Natural killer cell (primary cell): ENCODE measurements at regions not wholly inside any gene's neighbourhood (a gene's known extent, or its start where the extent isn't known, plus 50 kb on each side); places are given as distances from the start of the nearest gene placed in this dataset.

Experiments
- ATAC-seq, 3 donors: fragments of 150-1000 bp in 2 of 3; fragments of 200-7000 bp in 1 of 3; cut with Tn5 transposase; 1 replicate in 1 of 3; 2 replicates in 2 of 3; pipeline ENCODE4 v1.10.0; 2021; ENCODE audit warnings: mild to moderate bottlenecking in 2 of 3, moderate library complexity in 2 of 3
- DNase-seq, 2 donors: peaks; one replicate each; pipeline versions ENCODE4 v3.0.0 to v3.0.0-alpha.2; 2013 to 2021; ENCODE audit warnings: mixed read lengths in 1 of 2
- H3K27ac ChIP-seq: one replicate; pipeline ENCODE4 v1.5.1; 2013; ENCODE audit warnings: mild to moderate bottlenecking, low read length
- H3K27me3 ChIP-seq: one replicate; pipeline ENCODE4 v1.6.1; 2013; ENCODE audit warnings: low read length; ENCODE audit not compliant: control insufficient read depth, insufficient read depth
- H3K36me3 ChIP-seq: one replicate; pipeline ENCODE4 v1.6.1; 2013; ENCODE audit warnings: low read length; ENCODE audit not compliant: control insufficient read depth, insufficient read depth
- H3K4me1 ChIP-seq: one replicate; pipeline ENCODE4 v1.6.1; 2013; ENCODE audit warnings: low read length; ENCODE audit not compliant: control insufficient read depth, insufficient read depth
- H3K4me3 ChIP-seq: one replicate; pipeline ENCODE4 v1.5.1; 2013; ENCODE audit warnings: low read length
- H3K9me3 ChIP-seq: one replicate; pipeline ENCODE4 v1.6.1; 2013; ENCODE audit warnings: low read length; ENCODE audit not compliant: control insufficient read depth, insufficient read depth
- H3K27ac Mint-ChIP-seq, 2 donors: one replicate each; pipeline ENCODE4 v1.8.0; 2022; ENCODE audit warnings: mild to moderate bottlenecking in 2 of 2, mixed read lengths in 2 of 2, moderate library complexity in 1 of 2
- H3K27me3 Mint-ChIP-seq, 2 donors: one replicate each; pipeline ENCODE4 v1.8.0; 2022; ENCODE audit warnings: low read depth in 2 of 2, mixed read lengths in 2 of 2
- H3K36me3 Mint-ChIP-seq: one replicate; pipeline ENCODE4 v1.8.0; 2022; ENCODE audit warnings: mixed read lengths
- H3K4me1 Mint-ChIP-seq, 2 donors: one replicate each; pipeline ENCODE4 v1.8.0; 2022; ENCODE audit warnings: mixed read lengths in 2 of 2
- H3K4me3 Mint-ChIP-seq: one replicate; pipeline ENCODE4 v1.8.0; 2022; ENCODE audit warnings: mild to moderate bottlenecking, moderate library complexity, mixed read lengths
- H3K9me3 Mint-ChIP-seq, 2 donors: one replicate each; pipeline ENCODE4 v1.8.0; 2022; ENCODE audit warnings: mixed read lengths in 2 of 2
- WGBS: methylation state at CpG from one replicate; pipeline ENCODE4 v1.1.7; 2013; ENCODE audit warnings: missing lambda C conversion rate; ENCODE audit not compliant: insufficient coverage; 5-methylcytosine and 5-hydroxymethylcytosine counted together
- intact Hi-C: fragments of 100-400 bp; cut with micrococcal nuclease; formaldehyde crosslinking; loops from one replicate; pipeline ENCODE4 v1.14.2; 2022
- TF ChIP-seq, protein P1 (sequence below): fragments of 200-600 bp; IDR thresholded peaks from one replicate; pipeline ENCODE4 v1.8.0; 2022; ENCODE audit warnings: antibody characterized with exemption

DNA sequence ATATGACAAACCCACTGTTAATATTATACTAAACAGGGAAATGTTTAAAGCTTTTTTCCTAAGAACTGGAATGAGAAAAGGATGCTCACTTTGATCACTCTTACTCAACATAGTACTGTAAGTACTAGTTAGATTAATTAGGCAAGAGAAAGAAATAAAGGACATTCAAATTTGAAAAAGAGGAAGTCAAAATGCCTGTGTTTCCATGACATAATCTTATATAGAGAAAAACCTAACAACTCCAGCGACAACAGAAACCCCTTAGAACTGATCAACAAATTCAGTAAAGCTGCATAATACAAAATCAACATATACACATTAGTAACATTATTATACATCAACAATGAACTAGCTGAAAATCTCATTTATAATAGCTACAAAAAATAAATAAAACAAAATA is 200.6 kb upstream of the ROBO1 start:
- ATAC-seq (no peak), DNase-seq (no peak)
- Mint-ChIP-seq H3K27me3 (no peaks in the 10 kb centered on the region), H3K36me3 (no peaks in the 10 kb centered on the region), H3K4me3 (no peak overlapping the region), H3K27ac (no peak overlapping the region), H3K4me1 (no peaks in the 10 kb centered on the region), H3K9me3 (peaks cover 9 to 11% of the 10 kb centered on the region in 2 donors)
- H3K9me3 ChIP-seq = no peaks in the 10 kb centered on the region
- WGBS = no CpG with 5 or more reads among the region's 1 CpG
- H3K27ac ChIP-seq = no peak overlapping the region
- TF ChIP-seq, protein P1, sequence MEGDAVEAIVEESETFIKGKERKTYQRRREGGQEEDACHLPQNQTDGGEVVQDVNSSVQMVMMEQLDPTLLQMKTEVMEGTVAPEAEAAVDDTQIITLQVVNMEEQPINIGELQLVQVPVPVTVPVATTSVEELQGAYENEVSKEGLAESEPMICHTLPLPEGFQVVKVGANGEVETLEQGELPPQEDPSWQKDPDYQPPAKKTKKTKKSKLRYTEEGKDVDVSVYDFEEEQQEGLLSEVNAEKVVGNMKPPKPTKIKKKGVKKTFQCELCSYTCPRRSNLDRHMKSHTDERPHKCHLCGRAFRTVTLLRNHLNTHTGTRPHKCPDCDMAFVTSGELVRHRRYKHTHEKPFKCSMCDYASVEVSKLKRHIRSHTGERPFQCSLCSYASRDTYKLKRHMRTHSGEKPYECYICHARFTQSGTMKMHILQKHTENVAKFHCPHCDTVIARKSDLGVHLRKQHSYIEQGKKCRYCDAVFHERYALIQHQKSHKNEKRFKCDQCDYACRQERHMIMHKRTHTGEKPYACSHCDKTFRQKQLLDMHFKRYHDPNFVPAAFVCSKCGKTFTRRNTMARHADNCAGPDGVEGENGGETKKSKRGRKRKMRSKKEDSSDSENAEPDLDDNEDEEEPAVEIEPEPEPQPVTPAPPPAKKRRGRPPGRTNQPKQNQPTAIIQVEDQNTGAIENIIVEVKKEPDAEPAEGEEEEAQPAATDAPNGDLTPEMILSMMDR = no peak
- no peak overlapping the region for H3K4me3 ChIP-seq
- H3K36me3 ChIP-seq = no peaks in the 10 kb centered on the region
- no peaks in the 10 kb centered on the region for H3K27me3 ChIP-seq
- intact Hi-C loops = no loop called here
- H3K4me1 ChIP-seq = no peaks in the 10 kb centered on the region

DNA sequence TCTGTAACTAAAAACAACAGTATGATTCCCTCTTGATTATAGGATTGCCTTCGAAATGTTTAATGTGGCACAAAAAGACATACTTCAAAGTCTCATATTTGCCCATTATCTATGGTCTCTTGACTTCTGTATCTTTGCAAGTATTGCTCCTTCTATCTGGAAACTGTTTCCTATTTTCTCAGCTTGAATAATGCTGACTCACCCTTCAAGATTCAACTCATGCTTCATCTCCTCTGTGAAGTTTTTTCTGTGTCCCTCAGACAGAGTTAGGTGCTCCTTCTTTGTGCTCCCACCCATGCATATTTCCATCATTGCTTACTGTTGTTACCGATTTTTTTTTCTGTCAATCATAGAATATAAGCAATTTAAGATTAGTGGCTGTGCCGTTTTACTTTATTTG is 192.8 kb upstream of the ROBO1 start:
- WGBS = 81% methylated on average over 2 of the region's 3 CpGs
- TF ChIP-seq, protein P1 = no peak
- H3K27ac ChIP-seq = no peak overlapping the region
- Mint-ChIP-seq H3K27me3 (no peaks in the 10 kb centered on the region), H3K36me3 (no peaks in the 10 kb centered on the region), H3K27ac (no peak overlapping the region), H3K4me1 (no peaks in the 10 kb centered on the region), H3K9me3 (peaks cover 10 to 20% of the 10 kb centered on the region in 2 donors), H3K4me3 (no peak overlapping the region)
- no peaks in the 10 kb centered on the region for H3K27me3 ChIP-seq
- ATAC-seq (no peak), DNase-seq (no peak)
- no peaks in the 10 kb centered on the region for H3K9me3 ChIP-seq
- no peaks in the 10 kb centered on the region for H3K4me1 ChIP-seq
- H3K36me3 ChIP-seq = no peaks in the 10 kb centered on the region
- intact Hi-C loops = no loop called here
- H3K4me3 ChIP-seq = no peak overlapping the region

DNA sequence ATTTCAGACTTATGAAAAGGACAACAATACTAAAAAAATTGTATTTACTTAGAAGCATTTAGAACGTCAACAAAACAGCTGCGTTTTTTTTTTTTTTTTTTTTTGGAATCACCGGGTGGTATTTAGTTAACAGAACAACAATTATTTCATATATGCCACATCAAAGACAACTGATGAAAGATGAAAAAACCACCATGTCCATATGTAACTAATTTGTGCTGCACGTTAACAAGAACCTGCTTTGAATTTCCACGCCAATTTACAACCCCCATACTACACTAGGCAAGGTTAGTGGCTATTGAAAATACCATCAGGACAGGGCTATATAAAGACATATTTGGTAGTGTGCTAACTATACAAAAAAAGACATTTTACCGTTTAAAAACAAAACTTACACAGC is 189.3 kb upstream of the ROBO1 start:
- H3K27me3 Mint-ChIP-seq = no peaks in the 10 kb centered on the region
- H3K36me3 ChIP-seq = no peaks in the 10 kb centered on the region
- no peaks in the 10 kb centered on the region for H3K4me1 Mint-ChIP-seq
- no peaks in the 10 kb centered on the region for H3K36me3 Mint-ChIP-seq
- H3K9me3 ChIP-seq = no peaks in the 10 kb centered on the region
- H3K4me3 Mint-ChIP-seq = no peak overlapping the region
- no peak overlapping the region for H3K4me3 ChIP-seq
- ATAC-seq (no peak), DNase-seq (no peak)
- TF ChIP-seq, protein P1 = no peak
- 91% methylated on average over 4 of the region's 6 CpGs for WGBS
- no peak overlapping the region for H3K27ac Mint-ChIP-seq
- intact Hi-C loops = no loop called here
- H3K27me3 ChIP-seq = no peaks in the 10 kb centered on the region
- no peaks in the 10 kb centered on the region for H3K4me1 ChIP-seq
- H3K27ac ChIP-seq = no peak overlapping the region
- peaks cover 12 to 18% of the 10 kb centered on the region in 2 donors for H3K9me3 Mint-ChIP-seq

GRCh38 chr3:79954756-79955155 is 187.0 kb upstream of the ROBO1 start:
- DNase-seq (no peak), ATAC-seq (no peak)
- H3K9me3 ChIP-seq = peaks cover 3% of the 10 kb centered on the region
- 88% methylated on average over 5 of the region's 5 CpGs for WGBS
- TF ChIP-seq, protein P1 = no peak
- H3K27ac ChIP-seq = no peak overlapping the region
- intact Hi-C loops = no loop called here
- no peaks in the 10 kb centered on the region for H3K36me3 Mint-ChIP-seq
- H3K27me3 ChIP-seq = no peaks in the 10 kb centered on the region
- no peaks in the 10 kb centered on the region for H3K4me1 ChIP-seq
- H3K27ac Mint-ChIP-seq = no peak overlapping the region
- no peaks in the 10 kb centered on the region for H3K36me3 ChIP-seq
- H3K4me3 ChIP-seq = no peak overlapping the region
- no peaks in the 10 kb centered on the region for H3K4me1 Mint-ChIP-seq
- H3K4me3 Mint-ChIP-seq = no peak overlapping the region
- H3K27me3 Mint-ChIP-seq = no peaks in the 10 kb centered on the region
- H3K9me3 Mint-ChIP-seq = peaks cover 14 to 18% of the 10 kb centered on the region in 2 donors
